ENCODE measurements at regions not wholly inside any gene's neighbourhood (a gene's known extent, or its start where the extent isn't known, plus 50 kb on each side); places are given as distances from the start of the nearest gene placed in this dataset.
"Not testable (repeated sequence)": the region's sequence is repeated elsewhere in the genome, so short reads cannot be mapped to it uniquely, and the experiment has no call there.

- not testable (repeated sequence) for H3K4me3 ChIP-seq (ENCODE audit: low read length); H3K36me3 ChIP-seq (ENCODE audit: control insufficient read depth, low read length); H3K9me3 ChIP-seq (ENCODE audit: control insufficient read depth, insufficient read depth, low read length); H3K4me2 ChIP-seq (ENCODE audit: low read length); H4K20me1 ChIP-seq (ENCODE audit: control insufficient read depth, insufficient read depth, low read depth, low read length); H3K27me3 ChIP-seq (ENCODE audit: control insufficient read depth, low read length); H3K4me1 ChIP-seq (ENCODE audit: control insufficient read depth, low read length); H3K27ac ChIP-seq (ENCODE audit: low read depth, low read length); H3F3A ChIP-seq (ENCODE audit: control insufficient read depth, insufficient read depth); H3K79me2 ChIP-seq (ENCODE audit: control insufficient read depth, low read length); H3K9me2 ChIP-seq (replicated peaks; ENCODE audit: control insufficient read depth, low read length)
Measured at GRCh38 chr1:214095896-214096295, 108.1 kb downstream of the PROX1 start.

GRCh38 chr1:214101246-214101645 is 113.5 kb downstream of the PROX1 start:
- Histone ChIP-seq H3K9me3 (ENCODE audit: control insufficient read depth, insufficient read depth, low read length) (no peaks in the 10 kb centered on the region), H3K27me3 (ENCODE audit: control insufficient read depth, low read length) (no peaks in the 10 kb centered on the region), H3K27ac (ENCODE audit: low read depth, low read length) (no peak overlapping the region), H3K9me2 (replicated peaks; ENCODE audit: control insufficient read depth, low read length) (no peaks in the 10 kb centered on the region), H3K4me2 (ENCODE audit: low read length) (no peak overlapping the region), H3K36me3 (ENCODE audit: control insufficient read depth, low read length) (no peaks in the 10 kb centered on the region), H3K4me3 (ENCODE audit: low read length) (no peak overlapping the region), H3K79me2 (ENCODE audit: control insufficient read depth, low read length) (no peaks in the 10 kb centered on the region), H4K20me1 (ENCODE audit: control insufficient read depth, insufficient read depth, low read depth, low read length) (no peaks in the 10 kb centered on the region), H3K4me1 (ENCODE audit: control insufficient read depth, low read length) (no peaks in the 10 kb centered on the region), H3F3A (ENCODE audit: control insufficient read depth, insufficient read depth) (no peaks in the 10 kb centered on the region)
- TF ChIP-seq EZH2phosphoT487 (IDR thresholded peaks at IDR 0.05; ENCODE audit: borderline replicate concordance, low read length): no peak
- TF ChIP-seq, protein P1, sequence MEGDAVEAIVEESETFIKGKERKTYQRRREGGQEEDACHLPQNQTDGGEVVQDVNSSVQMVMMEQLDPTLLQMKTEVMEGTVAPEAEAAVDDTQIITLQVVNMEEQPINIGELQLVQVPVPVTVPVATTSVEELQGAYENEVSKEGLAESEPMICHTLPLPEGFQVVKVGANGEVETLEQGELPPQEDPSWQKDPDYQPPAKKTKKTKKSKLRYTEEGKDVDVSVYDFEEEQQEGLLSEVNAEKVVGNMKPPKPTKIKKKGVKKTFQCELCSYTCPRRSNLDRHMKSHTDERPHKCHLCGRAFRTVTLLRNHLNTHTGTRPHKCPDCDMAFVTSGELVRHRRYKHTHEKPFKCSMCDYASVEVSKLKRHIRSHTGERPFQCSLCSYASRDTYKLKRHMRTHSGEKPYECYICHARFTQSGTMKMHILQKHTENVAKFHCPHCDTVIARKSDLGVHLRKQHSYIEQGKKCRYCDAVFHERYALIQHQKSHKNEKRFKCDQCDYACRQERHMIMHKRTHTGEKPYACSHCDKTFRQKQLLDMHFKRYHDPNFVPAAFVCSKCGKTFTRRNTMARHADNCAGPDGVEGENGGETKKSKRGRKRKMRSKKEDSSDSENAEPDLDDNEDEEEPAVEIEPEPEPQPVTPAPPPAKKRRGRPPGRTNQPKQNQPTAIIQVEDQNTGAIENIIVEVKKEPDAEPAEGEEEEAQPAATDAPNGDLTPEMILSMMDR (IDR thresholded peaks at IDR 0.05; ENCODE audit: low read depth, low read length, poor library complexity, severe bottlenecking): no peak

GRCh38 chr1:214101828-214102227 is 114.1 kb downstream of the PROX1 start:
- TF ChIP-seq, protein P1 (IDR thresholded peaks at IDR 0.05; ENCODE audit: low read depth, low read length, poor library complexity, severe bottlenecking): no peak
- no peak for TF ChIP-seq EZH2phosphoT487 (IDR thresholded peaks at IDR 0.05; ENCODE audit: borderline replicate concordance, low read length)
- no peaks in the 10 kb centered on the region for H3K79me2 ChIP-seq (ENCODE audit: control insufficient read depth, low read length)
- no peaks in the 10 kb centered on the region for H3K4me1 ChIP-seq (ENCODE audit: control insufficient read depth, low read length)
- no peaks in the 10 kb centered on the region for H4K20me1 ChIP-seq (ENCODE audit: control insufficient read depth, insufficient read depth, low read depth, low read length)
- no peak overlapping the region for H3K4me2 ChIP-seq (ENCODE audit: low read length)
- H3K4me3 ChIP-seq (ENCODE audit: low read length): no peak overlapping the region
- no peaks in the 10 kb centered on the region for H3K9me3 ChIP-seq (ENCODE audit: control insufficient read depth, insufficient read depth, low read length)
- H3F3A ChIP-seq (ENCODE audit: control insufficient read depth, insufficient read depth): no peaks in the 10 kb centered on the region
- no peaks in the 10 kb centered on the region for H3K9me2 ChIP-seq (replicated peaks; ENCODE audit: control insufficient read depth, low read length)
- H3K36me3 ChIP-seq (ENCODE audit: control insufficient read depth, low read length): no peaks in the 10 kb centered on the region
- no peaks in the 10 kb centered on the region for H3K27me3 ChIP-seq (ENCODE audit: control insufficient read depth, low read length)
- H3K27ac ChIP-seq (ENCODE audit: low read depth, low read length): no peak overlapping the region

GRCh38 chr1:214102907-214103306 is 115.1 kb downstream of the PROX1 start:
- H3K36me3 ChIP-seq (ENCODE audit: control insufficient read depth, low read length): no peaks in the 10 kb centered on the region
- no peak overlapping the region for H3K4me2 ChIP-seq (ENCODE audit: low read length)
- H3K79me2 ChIP-seq (ENCODE audit: control insufficient read depth, low read length): no peaks in the 10 kb centered on the region
- no peaks in the 10 kb centered on the region for H3K9me3 ChIP-seq (ENCODE audit: control insufficient read depth, insufficient read depth, low read length)
- no peak overlapping the region for H3K27ac ChIP-seq (ENCODE audit: low read depth, low read length)
- no peaks in the 10 kb centered on the region for H3K9me2 ChIP-seq (replicated peaks; ENCODE audit: control insufficient read depth, low read length)
- H3K27me3 ChIP-seq (ENCODE audit: control insufficient read depth, low read length): no peaks in the 10 kb centered on the region
- no peaks in the 10 kb centered on the region for H3F3A ChIP-seq (ENCODE audit: control insufficient read depth, insufficient read depth)
- no peaks in the 10 kb centered on the region for H4K20me1 ChIP-seq (ENCODE audit: control insufficient read depth, insufficient read depth, low read depth, low read length)
- no peak overlapping the region for H3K4me3 ChIP-seq (ENCODE audit: low read length)
- TF ChIP-seq EZH2phosphoT487 (IDR thresholded peaks at IDR 0.05; ENCODE audit: borderline replicate concordance, low read length): no peak
- TF ChIP-seq, protein P1 (IDR thresholded peaks at IDR 0.05; ENCODE audit: low read depth, low read length, poor library complexity, severe bottlenecking): no peak
- H3K4me1 ChIP-seq (ENCODE audit: control insufficient read depth, low read length): no peaks in the 10 kb centered on the region

All from DOHH2 (cell line).